Fibroblast of lung (primary cell): ENCODE measurements at regions not wholly inside any gene's neighbourhood (a gene's known extent, or its start where the extent isn't known, plus 50 kb on each side); places are given as distances from the start of the nearest gene placed in this dataset.

Experiments used
- EZH2 ChIP-seq: IDR thresholded peaks from 2 replicates; pipeline ENCODE4 v1.5.1; 2012; ENCODE audit warnings: low read length, control low read depth, mild to moderate bottlenecking; ENCODE audit errors: missing control alignments
- TF ChIP-seq, protein P1 (sequence below), 2 donors: IDR thresholded peaks in 1 of 2; conservative IDR thresholded peaks in 1 of 2; 1 replicate in 1 of 2; 2 replicates in 1 of 2; pipeline ENCODE4 v1.5.1; 2011 to 2012; ENCODE audit warnings: low read length in 2 of 2, control low read depth in 1 of 2, inconsistent platforms in 1 of 2, low read depth in 1 of 2, mild to moderate bottlenecking in 1 of 2

DNA sequence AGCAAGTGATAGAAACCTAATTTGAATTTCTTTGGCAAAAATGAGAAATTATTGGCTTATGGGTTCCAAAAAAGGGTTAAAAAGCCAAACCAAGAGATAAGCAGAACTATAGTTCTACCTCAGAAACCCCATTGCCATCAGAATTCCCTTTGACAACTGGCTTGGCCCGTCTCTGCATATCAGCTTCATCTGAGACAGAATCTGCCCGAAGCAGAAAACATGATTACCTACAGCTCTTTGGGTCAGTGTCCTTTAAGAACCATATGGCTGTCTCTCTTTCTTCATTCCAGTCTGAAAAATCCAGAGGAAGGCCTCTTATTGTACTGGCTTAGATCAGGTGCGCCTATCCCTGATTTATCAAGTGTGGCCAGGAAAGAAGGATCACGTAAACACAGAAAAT is 49.8 kb upstream of the AGPS start:
- TF ChIP-seq, protein P1, sequence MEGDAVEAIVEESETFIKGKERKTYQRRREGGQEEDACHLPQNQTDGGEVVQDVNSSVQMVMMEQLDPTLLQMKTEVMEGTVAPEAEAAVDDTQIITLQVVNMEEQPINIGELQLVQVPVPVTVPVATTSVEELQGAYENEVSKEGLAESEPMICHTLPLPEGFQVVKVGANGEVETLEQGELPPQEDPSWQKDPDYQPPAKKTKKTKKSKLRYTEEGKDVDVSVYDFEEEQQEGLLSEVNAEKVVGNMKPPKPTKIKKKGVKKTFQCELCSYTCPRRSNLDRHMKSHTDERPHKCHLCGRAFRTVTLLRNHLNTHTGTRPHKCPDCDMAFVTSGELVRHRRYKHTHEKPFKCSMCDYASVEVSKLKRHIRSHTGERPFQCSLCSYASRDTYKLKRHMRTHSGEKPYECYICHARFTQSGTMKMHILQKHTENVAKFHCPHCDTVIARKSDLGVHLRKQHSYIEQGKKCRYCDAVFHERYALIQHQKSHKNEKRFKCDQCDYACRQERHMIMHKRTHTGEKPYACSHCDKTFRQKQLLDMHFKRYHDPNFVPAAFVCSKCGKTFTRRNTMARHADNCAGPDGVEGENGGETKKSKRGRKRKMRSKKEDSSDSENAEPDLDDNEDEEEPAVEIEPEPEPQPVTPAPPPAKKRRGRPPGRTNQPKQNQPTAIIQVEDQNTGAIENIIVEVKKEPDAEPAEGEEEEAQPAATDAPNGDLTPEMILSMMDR (conservative IDR thresholded peaks at IDR 0.05 in 1 of 2, IDR thresholded peaks at IDR 0.05 in 1 of 2; ENCODE audit: low read depth in 1 of 2, low read length in 2 of 2), result no peak
- TF ChIP-seq EZH2, result no peak
